HUDEP-2 (cell line): ENCODE measurements at regions not wholly inside any gene's neighbourhood (a gene's known extent, or its start where the extent isn't known, plus 50 kb on each side); places are given as distances from the start of the nearest gene placed in this dataset.
"Not testable (repeated sequence)": the region's sequence is repeated elsewhere in the genome, so short reads cannot be mapped to it uniquely, and the experiment has no call there.

ENCODE experiments used
- DNase-seq, 76 experiments: peaks; one replicate each; lab custom pipeline; 2025; ENCODE audit not compliant: unreplicated experiment in 76 of 76; lab: John Stamatoyannopoulos, UW

GRCh38 chr9:135192686-135193085, 105.2 kb downstream of the OLFM1 start:
- no peak for DNase-seq

- not testable (repeated sequence) for DNase-seq
Measured at GRCh38 chr9:135195975-135196374, 108.5 kb downstream of the OLFM1 start.

- no peak for DNase-seq
Measured at GRCh38 chr9:135196474-135196873, 109.0 kb downstream of the OLFM1 start.

DNA sequence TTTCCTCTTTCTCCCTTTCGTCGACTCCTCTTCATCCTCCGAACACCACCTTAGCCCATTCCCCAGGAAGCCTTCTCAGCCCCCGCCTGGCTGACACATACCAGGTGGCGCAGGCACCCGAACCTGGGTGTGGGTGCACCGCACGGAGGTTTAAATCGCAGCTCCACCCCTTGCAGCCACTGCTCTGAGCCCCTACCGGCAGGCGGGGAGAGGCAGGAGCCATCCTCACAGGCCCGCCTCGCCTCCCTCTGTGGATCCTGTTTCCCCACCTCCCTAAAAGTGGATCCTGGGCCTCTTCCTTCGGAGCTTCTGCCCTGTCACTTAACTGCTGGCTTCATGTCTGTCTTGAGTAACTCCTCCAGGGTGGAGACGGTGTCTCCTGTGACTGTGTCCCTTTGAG, 110.7 kb downstream of the OLFM1 start:
- DNase-seq: no peak

- no peak for DNase-seq
Measured at GRCh38 chr9:135198586-135199285, 111.3 kb downstream of the OLFM1 start.

DNA sequence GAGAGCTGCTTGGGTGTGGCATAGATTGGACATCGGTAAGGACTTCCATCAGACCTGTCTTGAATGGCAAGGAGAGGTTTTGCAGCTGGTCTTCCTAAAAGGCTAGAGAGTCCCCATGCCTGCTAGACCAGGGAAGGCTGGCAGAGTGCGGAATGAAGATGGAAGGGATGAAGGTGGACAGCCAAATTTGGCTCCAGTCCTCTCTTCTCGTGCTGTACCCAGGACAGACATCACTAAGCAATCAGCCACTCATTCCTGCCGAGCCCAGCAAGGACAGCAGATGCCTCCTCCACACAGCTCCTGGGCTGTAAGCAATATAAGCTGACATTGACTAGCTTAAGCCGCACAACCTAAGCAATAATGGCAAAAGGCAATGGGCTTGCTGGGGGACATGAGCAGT, 112.0 kb downstream of the OLFM1 start:
- no peak for DNase-seq

DNA sequence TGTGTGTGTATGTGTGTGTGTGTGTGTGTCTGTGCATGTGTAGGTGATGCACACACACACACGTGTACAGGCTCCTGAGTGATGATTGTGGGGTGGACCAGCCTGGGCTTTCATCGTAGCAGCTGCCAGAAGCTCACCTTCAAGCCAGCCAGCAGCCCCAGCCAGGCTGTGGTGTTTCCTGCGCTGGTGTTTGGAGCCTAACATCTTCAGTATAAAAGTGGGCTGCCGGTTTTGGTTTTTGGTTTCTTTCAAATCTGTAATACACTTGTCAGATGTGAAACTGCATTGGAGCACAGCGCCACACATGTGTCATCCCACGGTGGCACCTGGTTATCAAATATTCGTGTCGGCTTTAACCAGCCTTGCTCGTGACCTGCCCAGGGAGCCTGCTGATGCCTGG, 114.2 kb downstream of the OLFM1 start:
- DNase-seq: no peak

- DNase-seq: no peak
Measured at GRCh38 chr9:135204177-135204576, 116.7 kb downstream of the OLFM1 start.

- DNase-seq: no peak
Measured at GRCh38 chr9:135209136-135209535, 121.7 kb downstream of the OLFM1 start.

DNA sequence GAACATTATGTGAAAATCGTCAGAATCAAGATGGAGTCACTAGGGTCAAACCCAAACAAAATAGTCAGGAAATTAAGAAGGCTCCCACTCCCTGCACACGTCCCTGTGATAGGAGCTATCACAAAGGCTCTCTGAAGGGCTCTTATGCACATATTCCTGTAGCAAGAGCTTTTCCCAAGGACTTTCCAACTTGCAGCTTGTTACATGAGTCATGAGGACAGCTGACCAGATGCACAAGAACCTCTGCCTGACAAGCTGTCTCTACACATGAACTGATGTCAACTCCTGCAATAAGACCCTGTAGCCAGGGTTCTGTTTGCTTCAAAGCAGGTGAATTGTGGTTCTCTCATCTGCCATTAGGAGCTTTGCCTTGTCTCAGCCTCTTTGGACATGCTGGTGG, 122.4 kb downstream of the OLFM1 start:
- no peak for DNase-seq

GRCh38 chr9:135210676-135211523, 123.4 kb downstream of the OLFM1 start:
- DNase-seq: no peak

DNA sequence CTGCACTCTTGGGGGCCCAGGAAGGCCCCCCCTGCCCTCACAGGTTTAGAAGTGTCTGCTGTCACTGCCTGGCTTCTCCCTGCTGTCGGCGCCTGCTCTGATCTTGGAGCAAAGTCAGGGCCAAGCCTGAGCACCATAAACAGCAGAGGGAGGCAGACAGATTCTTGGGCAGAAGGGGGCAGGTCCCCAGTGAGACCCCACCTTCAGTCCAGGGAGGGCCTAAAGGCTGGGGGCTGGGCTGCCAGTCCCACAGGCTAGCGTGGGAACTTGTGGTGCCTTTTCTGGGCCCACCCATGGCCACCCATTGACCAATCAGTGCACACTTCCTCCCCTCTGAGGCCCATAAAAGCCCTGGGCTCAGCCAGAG, 124.0 kb downstream of the OLFM1 start:
- no peak for DNase-seq

DNA sequence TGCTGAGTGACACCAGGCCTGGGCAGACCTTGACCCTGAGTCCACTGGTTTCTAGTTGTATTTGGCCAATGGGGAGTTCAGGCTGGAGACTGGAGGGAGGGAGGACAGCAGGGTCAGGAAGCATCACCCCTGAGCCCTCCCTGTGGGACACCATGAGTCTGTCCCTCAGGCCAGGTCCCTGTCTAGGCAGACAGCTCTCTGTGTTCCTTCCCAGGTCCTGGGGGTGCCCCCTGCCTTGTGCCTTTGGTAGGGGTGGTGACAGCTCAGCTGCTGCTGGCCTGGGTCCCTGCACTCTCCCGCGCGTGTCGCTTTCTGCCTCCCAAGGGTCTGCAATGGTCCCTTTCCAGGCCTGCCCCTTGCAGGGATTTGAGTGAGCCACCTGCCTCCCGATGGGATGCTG, 125.5 kb downstream of the OLFM1 start:
- DNase-seq: no peak

DNA sequence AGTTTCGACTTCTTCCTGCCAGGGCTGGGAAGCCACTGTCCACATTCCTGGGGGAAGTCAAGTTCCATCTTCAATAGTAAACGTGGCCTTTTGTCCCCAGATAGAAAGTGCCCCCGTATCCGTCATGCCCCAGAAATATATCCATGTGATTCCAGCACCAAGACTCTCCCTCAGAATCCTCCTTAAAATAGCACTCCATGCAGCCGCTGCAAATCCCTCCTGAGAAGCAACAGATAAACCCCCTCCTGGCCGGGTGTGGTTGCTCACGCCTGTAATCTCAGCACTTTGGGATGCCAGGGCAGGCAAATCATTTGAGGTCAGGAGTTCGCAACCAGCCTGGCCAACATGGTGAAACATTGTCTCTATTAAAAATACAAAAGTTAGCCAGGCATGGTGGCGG, 126.1 kb downstream of the OLFM1 start:
- DNase-seq: no peak

- no peak for DNase-seq
Measured at GRCh38 chr9:135214054-135214640, 126.7 kb downstream of the OLFM1 start.

DNA sequence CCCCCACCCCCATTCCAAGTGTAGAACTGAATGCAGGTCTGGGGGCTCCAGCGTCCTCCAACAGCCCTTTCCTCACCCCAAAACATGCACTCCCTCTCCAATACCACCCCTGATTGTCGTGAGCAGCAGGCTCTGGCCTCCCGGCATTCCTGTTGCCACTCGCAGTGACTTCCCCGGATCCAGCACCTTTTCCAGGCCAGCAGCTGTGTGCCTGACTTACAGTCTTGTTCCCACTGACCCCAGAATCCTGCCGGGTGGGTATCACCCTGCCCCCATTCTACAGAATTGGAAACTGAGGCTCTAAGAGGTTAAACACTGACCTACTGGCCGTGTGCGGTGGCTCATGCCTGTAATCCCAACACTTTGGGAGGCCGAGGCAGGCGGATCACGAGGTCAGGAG, 127.2 kb downstream of the OLFM1 start:
- DNase-seq: no peak

- DNase-seq: no peak
Measured at GRCh38 chr9:135215571-135216161, 128.2 kb downstream of the OLFM1 start.

DNA sequence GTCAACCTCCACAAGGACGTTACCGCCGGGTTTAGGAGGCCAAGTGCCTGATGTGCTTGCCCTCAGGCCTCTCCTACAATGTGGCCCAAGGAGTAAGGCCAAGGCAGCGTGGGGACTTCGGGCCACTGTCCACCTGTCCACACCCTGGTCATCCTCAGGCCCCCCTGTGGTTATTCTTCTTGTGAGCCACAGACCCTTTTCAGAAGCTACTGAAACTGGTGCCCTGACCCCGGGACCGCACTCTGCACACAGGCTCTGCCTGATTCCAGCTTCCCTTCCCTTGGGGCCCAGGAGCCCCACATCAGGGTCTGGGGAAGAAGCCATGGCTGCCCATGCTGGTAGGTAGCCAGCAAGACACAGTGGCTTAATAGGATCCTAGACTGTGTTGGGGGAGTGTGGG, 128.8 kb downstream of the OLFM1 start:
- DNase-seq: no peak

GRCh38 chr9:135216791-135217441, 129.4 kb downstream of the OLFM1 start:
- no peak for DNase-seq

- no peak for DNase-seq
Measured at GRCh38 chr9:135217836-135218235, 130.4 kb downstream of the OLFM1 start.
